ENCODE measurements at regions not wholly inside any gene's neighbourhood (a gene's known extent, or its start where the extent isn't known, plus 50 kb on each side); places are given as distances from the start of the nearest gene placed in this dataset.

DNA sequence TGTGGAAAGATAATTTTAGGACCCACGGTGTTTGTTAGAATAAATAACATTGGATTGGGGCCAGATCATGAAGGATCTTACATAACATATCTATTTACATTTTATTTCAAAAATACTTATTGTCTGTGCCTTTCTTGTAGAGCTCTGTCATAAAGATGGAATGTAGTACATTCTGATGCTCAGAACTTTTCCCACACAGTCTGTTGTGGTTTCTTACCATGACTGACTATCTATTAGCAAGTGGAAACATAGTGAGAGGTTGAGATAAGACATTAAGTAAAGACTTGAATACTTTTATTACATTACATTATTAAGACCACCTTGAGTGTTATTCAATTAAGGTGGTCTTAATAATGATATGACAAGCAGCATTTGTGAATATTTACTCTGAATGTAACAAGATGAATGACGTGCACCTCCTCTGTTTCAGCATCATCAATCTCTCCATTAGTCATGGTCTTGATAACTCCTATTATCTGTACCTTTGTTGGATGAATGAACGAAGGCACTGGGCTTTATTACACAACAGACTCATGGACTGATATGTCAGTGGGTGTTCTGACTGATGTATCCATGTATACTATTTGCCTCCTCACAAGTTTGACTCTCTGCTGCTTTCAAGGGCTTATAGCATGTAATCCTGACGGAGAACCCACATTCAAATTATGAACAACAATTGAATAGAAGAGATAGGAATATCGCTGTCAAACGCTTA is 883.0 kb upstream of the FLRT2 start:
- TF ChIP-seq POLR2AphosphoS5 (IDR thresholded peaks at IDR 0.05) (no peak), RAD21 (conservative IDR thresholded peaks at IDR 0.05) (no peak), TAF1 (IDR thresholded peaks at IDR 0.05; ENCODE audit: low read depth) (no peak), EP300 (conservative IDR thresholded peaks at IDR 0.05; ENCODE audit: poor library complexity, severe bottlenecking) (no peak)
- TF ChIP-seq, protein P1, sequence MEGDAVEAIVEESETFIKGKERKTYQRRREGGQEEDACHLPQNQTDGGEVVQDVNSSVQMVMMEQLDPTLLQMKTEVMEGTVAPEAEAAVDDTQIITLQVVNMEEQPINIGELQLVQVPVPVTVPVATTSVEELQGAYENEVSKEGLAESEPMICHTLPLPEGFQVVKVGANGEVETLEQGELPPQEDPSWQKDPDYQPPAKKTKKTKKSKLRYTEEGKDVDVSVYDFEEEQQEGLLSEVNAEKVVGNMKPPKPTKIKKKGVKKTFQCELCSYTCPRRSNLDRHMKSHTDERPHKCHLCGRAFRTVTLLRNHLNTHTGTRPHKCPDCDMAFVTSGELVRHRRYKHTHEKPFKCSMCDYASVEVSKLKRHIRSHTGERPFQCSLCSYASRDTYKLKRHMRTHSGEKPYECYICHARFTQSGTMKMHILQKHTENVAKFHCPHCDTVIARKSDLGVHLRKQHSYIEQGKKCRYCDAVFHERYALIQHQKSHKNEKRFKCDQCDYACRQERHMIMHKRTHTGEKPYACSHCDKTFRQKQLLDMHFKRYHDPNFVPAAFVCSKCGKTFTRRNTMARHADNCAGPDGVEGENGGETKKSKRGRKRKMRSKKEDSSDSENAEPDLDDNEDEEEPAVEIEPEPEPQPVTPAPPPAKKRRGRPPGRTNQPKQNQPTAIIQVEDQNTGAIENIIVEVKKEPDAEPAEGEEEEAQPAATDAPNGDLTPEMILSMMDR (IDR thresholded peaks at IDR 0.05; ENCODE audit: poor library complexity, severe bottlenecking): no peak
